ENCODE measurements at regions not wholly inside any gene's neighbourhood (a gene's known extent, or its start where the extent isn't known, plus 50 kb on each side); places are given as distances from the start of the nearest gene placed in this dataset.
A peak's percentile ranks its signal among the peaks of the same experiment; 100 is the strongest.

- no peak for DNase-seq (ENCODE audit: low spot score)
- in situ Hi-C loops (cut with HindIII; ENCODE audit: low sequenced_read_pairs), result no loop called here
These were observed 54.5 kb upstream of the TIAM1 start for GRCh38 chr21:31398574-31398973.

DNA sequence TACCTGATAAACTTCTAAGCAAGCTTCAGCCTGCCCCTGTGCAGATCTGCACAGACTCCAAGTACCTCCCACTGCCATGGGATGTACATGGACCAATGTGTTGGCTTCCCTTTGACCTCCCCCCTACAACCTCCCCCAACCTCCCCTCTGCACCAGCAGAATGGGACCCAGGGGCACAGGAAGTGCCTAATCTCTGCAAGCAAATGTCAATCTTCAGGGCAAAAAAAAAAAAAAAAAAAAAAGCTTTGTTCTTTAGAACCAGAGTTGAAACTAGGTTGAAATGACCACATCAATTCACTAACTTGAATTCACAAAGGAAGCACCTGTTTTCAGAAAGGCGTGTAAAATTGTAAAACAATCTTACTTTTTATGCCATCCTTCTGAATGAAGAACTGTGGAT, 53.9 kb upstream of the TIAM1 start:
- in situ Hi-C loops (cut with HindIII; ENCODE audit: low sequenced_read_pairs), result no loop called here

DNA sequence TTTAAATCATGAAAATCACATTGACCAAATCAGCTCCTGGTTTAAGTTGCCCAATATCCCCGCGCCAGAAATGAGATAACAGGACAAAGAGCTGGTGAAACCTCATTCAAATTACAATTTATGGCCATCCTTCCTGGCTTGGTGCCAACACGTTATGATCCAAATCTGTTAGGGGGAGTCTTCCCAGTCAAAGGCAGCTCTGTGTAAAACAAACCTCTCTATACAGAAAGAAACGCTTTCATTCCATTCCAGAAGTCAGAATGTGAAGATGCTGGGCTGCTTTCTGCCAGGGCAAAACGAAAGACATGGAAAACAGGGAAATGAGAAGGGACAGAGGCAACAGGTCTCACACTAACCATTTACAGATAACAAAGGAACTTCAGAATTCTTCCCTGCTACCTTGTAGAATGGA, 53.5 kb upstream of the TIAM1 start:
- DNase-seq (ENCODE audit: low spot score), result peak; percentile 76

More for the DNA sequence above, 53.9 kb upstream of the TIAM1 start:
- no peak for DNase-seq (ENCODE audit: low spot score)

DNA sequence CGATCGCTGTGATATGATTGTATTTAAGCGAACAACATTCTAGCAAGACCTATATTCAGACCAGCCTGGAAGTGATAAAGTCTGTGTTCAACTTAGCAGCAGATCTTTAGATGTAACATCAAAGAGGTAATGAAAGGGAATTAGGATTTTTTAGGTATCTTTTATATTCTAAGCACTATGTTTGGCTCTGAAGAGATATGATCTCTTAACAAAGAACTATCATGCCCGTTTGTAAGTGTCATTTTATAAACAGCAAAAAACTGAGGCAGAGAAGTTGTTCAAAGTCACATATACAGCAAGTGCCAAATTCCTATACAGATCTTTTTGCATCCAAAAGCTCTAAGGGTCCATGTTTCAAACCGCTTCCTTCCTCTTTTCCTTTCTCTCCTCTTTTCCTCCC, 53.0 kb upstream of the TIAM1 start:
- no peak for DNase-seq (ENCODE audit: low spot score)
- in situ Hi-C loops (cut with HindIII; ENCODE audit: low sequenced_read_pairs), result no loop called here

More for the DNA sequence above, 53.5 kb upstream of the TIAM1 start:
- in situ Hi-C loops (cut with HindIII; ENCODE audit: low sequenced_read_pairs), result no loop called here

GRCh38 chr21:31396399-31396798, 52.3 kb upstream of the TIAM1 start:
- in situ Hi-C loops (cut with HindIII; ENCODE audit: low sequenced_read_pairs), result no loop called here
- no peak for DNase-seq (ENCODE audit: low spot score)

DNA sequence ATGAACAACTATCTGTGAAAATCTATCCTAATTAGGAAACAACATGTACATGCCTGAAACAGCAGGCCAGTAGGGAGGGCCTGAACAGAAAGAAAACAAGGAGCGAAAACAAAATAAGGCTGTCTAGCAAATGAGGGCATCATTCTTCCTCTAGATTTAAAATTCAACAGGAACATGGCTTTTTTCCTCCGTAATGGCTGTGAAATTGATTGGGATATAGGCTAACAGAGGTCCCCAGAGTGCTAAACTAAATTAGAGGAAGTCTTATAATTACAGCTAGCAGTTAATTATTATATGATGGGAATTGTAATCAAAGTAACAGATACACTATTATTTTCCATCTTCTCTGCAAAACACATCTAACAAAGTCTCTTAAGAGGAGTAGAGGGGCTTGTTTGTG, 51.7 kb upstream of the TIAM1 start:
- no peak for DNase-seq (ENCODE audit: low spot score)
- in situ Hi-C loops (cut with HindIII; ENCODE audit: low sequenced_read_pairs), result no loop called here

GRCh38 chr21:31395268-31395667, 51.2 kb upstream of the TIAM1 start:
- in situ Hi-C loops (cut with HindIII; ENCODE audit: low sequenced_read_pairs), result no loop called here
- DNase-seq (ENCODE audit: low spot score), result peak; percentile 66

DNA sequence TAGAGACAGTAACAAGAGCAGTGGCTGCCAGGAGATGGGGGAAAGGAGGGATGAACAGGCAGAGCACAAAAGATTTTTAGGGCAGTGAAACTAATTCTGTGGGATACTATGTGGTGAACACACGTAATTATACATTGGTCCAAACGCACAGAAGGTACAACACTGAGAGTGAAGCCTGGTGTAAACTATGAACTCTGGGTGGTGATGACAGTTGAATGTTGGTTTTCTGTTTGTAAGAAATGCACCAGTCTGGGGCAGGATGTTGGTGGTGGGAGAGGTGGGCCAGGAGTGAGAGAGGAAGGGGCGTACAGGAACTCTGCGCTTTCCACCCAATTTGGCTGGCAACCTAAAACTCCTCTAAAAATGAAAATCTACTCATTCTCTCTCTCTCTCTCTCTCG, 50.2 kb upstream of the TIAM1 start:
- in situ Hi-C loops (cut with HindIII; ENCODE audit: low sequenced_read_pairs), result no loop called here
- no peak for DNase-seq (ENCODE audit: low spot score)

Data from G401 (cell line).